ENCODE measurements at regions not wholly inside any gene's neighbourhood (a gene's known extent, or its start where the extent isn't known, plus 50 kb on each side); places are given as distances from the start of the nearest gene placed in this dataset.

GRCh38 chr7:69467826-69468225 lies 130.4 kb upstream of the AUTS2 start:
- TF ChIP-seq POLR2AphosphoS5 (IDR thresholded peaks at IDR 0.05) (no peak), CTCF (IDR thresholded peaks at IDR 0.05) (no peak), POLR2A (IDR thresholded peaks at IDR 0.05) (no peak)
